ENCODE measurements at regions not wholly inside any gene's neighbourhood (a gene's known extent, or its start where the extent isn't known, plus 50 kb on each side); places are given as distances from the start of the nearest gene placed in this dataset.

GRCh38 chr3:124158168-124158881 is 166.4 kb upstream of the ROPN1 start:
- H3K36me3 ChIP-seq (ENCODE audit: insufficient read depth): no peaks in the 10 kb centered on the region
- H3K4me1 ChIP-seq (ENCODE audit: insufficient read depth): no peaks in the 10 kb centered on the region
- 59% methylated on average over 5 of the region's 5 CpGs for WGBS
- H3K4me3 ChIP-seq (ENCODE audit: low read depth, low read length): no peak overlapping the region
- DNase-seq (ENCODE audit: extremely low spot score): no peak
- H3K27ac ChIP-seq (ENCODE audit: low read depth): no peak overlapping the region

- 92% methylated on average over 2 of the region's 2 CpGs for WGBS
- DNase-seq (ENCODE audit: extremely low spot score): no peak
- Histone ChIP-seq H3K4me1 (ENCODE audit: insufficient read depth) (no peaks in the 10 kb centered on the region), H3K4me3 (ENCODE audit: low read depth, low read length) (no peak overlapping the region), H3K36me3 (ENCODE audit: insufficient read depth) (no peaks in the 10 kb centered on the region), H3K27ac (ENCODE audit: low read depth) (no peak overlapping the region)
These were observed 169.5 kb upstream of the ROPN1 start for GRCh38 chr3:124161448-124161847.

GRCh38 chr3:124163689-124164088 is 171.8 kb upstream of the ROPN1 start:
- Histone ChIP-seq H3K4me3 (ENCODE audit: low read depth, low read length) (no peak overlapping the region), H3K4me1 (ENCODE audit: insufficient read depth) (no peaks in the 10 kb centered on the region), H3K36me3 (ENCODE audit: insufficient read depth) (no peaks in the 10 kb centered on the region), H3K27ac (ENCODE audit: low read depth) (no peak overlapping the region)
- no peak for DNase-seq (ENCODE audit: extremely low spot score)

DNA sequence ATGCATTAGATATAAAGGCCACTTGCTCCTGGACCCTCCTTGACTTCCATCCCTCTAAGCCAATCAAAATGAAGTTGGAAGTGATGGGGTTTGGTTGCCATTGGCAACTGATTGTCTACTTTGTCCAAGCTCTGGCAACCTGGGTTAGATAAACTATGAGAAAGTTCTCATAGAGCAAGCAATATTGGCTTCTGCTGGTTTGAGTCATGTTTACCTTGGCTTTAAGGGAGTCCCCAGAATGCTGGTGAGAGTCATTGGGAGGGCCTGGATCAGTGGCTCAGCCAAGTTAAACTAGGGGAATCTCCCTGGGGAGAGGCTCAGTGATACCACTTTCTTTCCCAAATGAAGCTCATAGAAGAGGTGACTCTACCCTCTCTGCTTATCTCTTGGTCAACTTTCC is 176.3 kb upstream of the ROPN1 start:
- H3K4me1 ChIP-seq (ENCODE audit: insufficient read depth): no peaks in the 10 kb centered on the region
- H3K4me3 ChIP-seq (ENCODE audit: low read depth, low read length): no peak overlapping the region
- no peak overlapping the region for H3K27ac ChIP-seq (ENCODE audit: low read depth)
- no peaks in the 10 kb centered on the region for H3K36me3 ChIP-seq (ENCODE audit: insufficient read depth)
- DNase-seq (ENCODE audit: extremely low spot score): no peak

DNA sequence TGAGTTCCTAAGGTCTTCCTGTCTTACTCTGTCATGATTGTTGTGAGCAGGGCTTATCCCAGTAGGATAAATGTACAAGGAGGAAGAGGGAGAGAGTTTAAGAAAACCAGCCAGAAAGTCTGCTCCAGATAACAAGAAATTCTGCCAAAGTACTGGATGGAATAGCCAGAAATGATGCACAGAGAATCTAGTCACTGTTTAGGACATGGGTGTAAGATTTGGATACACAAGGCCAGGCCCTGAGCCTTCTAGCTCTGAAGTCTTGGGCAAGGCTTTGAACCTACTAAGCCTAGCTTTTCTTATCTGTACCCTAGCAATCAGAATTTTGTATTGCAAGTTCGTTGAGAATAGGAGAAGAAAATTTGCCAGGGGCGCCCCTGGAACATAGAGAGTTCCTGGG is 180.4 kb upstream of the ROPN1 start:
- H3K4me1 ChIP-seq (ENCODE audit: insufficient read depth): no peaks in the 10 kb centered on the region
- 67% methylated on average over 2 of the region's 2 CpGs for WGBS
- H3K27ac ChIP-seq (ENCODE audit: low read depth): no peak overlapping the region
- no peak for DNase-seq (ENCODE audit: extremely low spot score)
- no peak overlapping the region for H3K4me3 ChIP-seq (ENCODE audit: low read depth, low read length)
- H3K36me3 ChIP-seq (ENCODE audit: insufficient read depth): no peaks in the 10 kb centered on the region

- Histone ChIP-seq H3K4me1 (ENCODE audit: insufficient read depth) (no peaks in the 10 kb centered on the region), H3K36me3 (ENCODE audit: insufficient read depth) (no peaks in the 10 kb centered on the region)
These were observed 180.9 kb upstream of the ROPN1 start for GRCh38 chr3:124172816-124173215.

DNA sequence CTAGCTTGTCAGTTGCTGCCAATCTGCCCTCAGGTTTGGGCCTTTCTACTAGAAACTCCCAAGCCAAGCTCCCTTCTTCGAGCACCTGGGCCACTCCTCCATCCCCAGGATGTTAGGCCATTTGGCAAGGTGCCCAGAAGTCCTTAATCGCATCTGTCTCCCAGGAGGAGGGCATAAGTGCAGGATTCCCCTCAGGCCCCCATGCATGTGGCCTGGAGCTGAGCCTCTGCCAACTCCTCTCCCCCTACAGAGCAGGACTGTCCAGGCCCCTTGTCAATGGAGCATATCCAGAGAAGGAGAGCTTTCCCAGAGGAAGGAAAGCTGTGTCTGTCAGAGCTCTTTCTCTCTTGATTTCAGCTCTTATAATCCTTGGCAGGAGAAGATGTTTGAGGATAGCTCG is 182.6 kb upstream of the ROPN1 start:
- 47% methylated on average over 3 of the region's 3 CpGs for WGBS
- H3K36me3 ChIP-seq (ENCODE audit: insufficient read depth): no peaks in the 10 kb centered on the region
- no peak overlapping the region for H3K27ac ChIP-seq (ENCODE audit: low read depth)
- H3K4me3 ChIP-seq (ENCODE audit: low read depth, low read length): no peak overlapping the region
- DNase-seq (ENCODE audit: extremely low spot score): no peak
- no peaks in the 10 kb centered on the region for H3K4me1 ChIP-seq (ENCODE audit: insufficient read depth)

More at GRCh38 chr3:124172816-124173215, 180.9 kb upstream of the ROPN1 start:
- H3K27ac ChIP-seq (ENCODE audit: low read depth): no peak overlapping the region
- no peak overlapping the region for H3K4me3 ChIP-seq (ENCODE audit: low read depth, low read length)
- no peak for DNase-seq (ENCODE audit: extremely low spot score)

- Histone ChIP-seq H3K4me3 (ENCODE audit: low read depth, low read length) (no peak overlapping the region), H3K4me1 (ENCODE audit: insufficient read depth) (no peaks in the 10 kb centered on the region), H3K27ac (ENCODE audit: low read depth) (no peak overlapping the region), H3K36me3 (ENCODE audit: insufficient read depth) (no peaks in the 10 kb centered on the region)
- DNase-seq (ENCODE audit: extremely low spot score): no peak
- WGBS: 93% methylated on average over 27 of the region's 27 CpGs
These were observed 183.3 kb upstream of the ROPN1 start for GRCh38 chr3:124174910-124175874.

DNA sequence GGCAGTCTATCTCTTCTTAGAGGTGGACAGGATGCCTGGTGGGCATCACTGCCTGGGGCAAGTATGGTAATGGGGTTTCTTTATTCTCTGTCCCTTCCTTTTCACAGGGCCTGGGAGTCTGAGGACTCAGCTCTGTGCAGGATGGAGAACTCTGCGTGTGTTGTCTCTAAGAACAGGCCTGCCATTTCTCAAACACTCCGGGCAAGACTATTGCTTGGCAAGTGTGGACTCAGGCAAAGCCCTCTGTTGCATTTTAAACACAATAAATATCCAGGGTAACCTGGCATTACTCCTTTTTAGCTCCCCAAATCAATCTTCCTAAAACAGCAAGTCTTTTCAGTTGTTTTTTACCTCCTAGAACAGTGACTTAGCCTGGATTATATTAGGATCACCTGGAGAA is 185.1 kb upstream of the ROPN1 start:
- 70% methylated on average over 2 of the region's 2 CpGs for WGBS
- H3K27ac ChIP-seq (ENCODE audit: low read depth): no peak overlapping the region
- DNase-seq (ENCODE audit: extremely low spot score): no peak
- H3K4me1 ChIP-seq (ENCODE audit: insufficient read depth): no peaks in the 10 kb centered on the region
- no peaks in the 10 kb centered on the region for H3K36me3 ChIP-seq (ENCODE audit: insufficient read depth)
- H3K4me3 ChIP-seq (ENCODE audit: low read depth, low read length): no peak overlapping the region

DNA sequence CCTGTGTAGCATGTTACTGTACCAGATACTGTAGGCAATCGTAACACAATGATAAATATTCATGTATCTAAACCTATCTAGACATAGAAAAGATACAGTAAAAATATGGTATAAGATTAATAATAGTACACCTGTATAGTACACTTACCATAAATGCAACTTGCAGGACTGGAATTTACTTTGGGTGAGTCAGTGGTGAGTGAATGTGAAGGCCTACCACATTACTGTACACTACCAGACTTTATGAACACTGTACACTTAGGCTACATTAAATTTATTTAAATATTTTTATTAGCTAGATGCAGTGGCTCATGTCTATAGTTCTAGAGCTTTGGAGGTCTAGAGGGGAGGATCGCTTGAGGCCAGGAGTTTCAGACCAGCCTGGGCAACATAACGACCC is 186.6 kb upstream of the ROPN1 start:
- H3K36me3 ChIP-seq (ENCODE audit: insufficient read depth): no peaks in the 10 kb centered on the region
- H3K4me3 ChIP-seq (ENCODE audit: low read depth, low read length): no peak overlapping the region
- no peak overlapping the region for H3K27ac ChIP-seq (ENCODE audit: low read depth)
- no peak for DNase-seq (ENCODE audit: extremely low spot score)
- WGBS: 94% methylated on average over 3 of the region's 3 CpGs
- H3K4me1 ChIP-seq (ENCODE audit: insufficient read depth): no peaks in the 10 kb centered on the region

DNA sequence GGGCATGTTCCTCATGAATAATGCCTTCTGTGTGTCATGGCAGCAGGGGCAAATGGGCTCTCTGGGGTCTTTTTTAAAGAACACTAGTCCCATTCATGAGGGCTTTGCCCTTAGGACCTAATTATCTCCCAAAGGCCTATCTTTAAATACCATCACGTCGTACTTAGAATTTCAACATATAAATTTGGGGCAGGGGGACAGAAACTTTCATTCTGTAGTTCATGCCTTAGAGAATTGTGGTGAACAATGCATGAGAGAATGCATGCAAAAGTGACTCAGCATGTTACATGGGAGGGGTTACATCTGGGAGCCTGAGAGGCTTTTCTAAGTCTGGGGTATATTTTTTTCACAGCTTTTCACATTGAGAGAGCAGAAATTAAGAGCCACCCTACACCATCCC is 208.5 kb upstream of the ROPN1 start:
- Histone ChIP-seq H3K4me3 (ENCODE audit: low read depth, low read length) (no peak overlapping the region), H3K36me3 (ENCODE audit: insufficient read depth) (no peaks in the 10 kb centered on the region), H3K4me1 (ENCODE audit: insufficient read depth) (no peaks in the 10 kb centered on the region), H3K27ac (ENCODE audit: low read depth) (no peak overlapping the region)
- WGBS: 87% methylated on average over 2 of the region's 2 CpGs
- DNase-seq (ENCODE audit: extremely low spot score): no peak

DNA sequence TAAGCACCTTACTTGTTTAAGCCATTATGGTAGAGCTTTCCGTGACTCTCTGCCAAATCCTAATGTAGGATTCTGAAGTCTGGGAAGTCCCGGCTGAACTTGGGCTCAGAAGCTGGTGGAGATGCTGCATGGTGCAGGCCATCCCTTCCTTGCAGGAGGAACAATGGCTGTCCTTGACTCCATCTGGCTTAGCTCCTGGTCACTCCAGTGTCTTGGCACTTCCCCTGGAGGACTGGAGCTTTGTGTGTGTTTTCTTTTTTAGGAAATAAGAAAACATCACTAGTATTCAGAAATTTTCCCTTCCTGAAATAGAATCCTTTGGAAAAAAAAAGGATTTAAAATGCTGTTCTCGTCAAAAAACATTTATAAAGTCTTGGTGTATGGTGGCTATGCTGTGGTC is 209.3 kb upstream of the ROPN1 start:
- DNase-seq (ENCODE audit: extremely low spot score): no peak
- no peaks in the 10 kb centered on the region for H3K4me1 ChIP-seq (ENCODE audit: insufficient read depth)
- no peak overlapping the region for H3K4me3 ChIP-seq (ENCODE audit: low read depth, low read length)
- 78% methylated on average over 3 of the region's 3 CpGs for WGBS
- H3K36me3 ChIP-seq (ENCODE audit: insufficient read depth): no peaks in the 10 kb centered on the region
- H3K27ac ChIP-seq (ENCODE audit: low read depth): no peak overlapping the region

- Histone ChIP-seq H3K4me1 (ENCODE audit: insufficient read depth) (no peaks in the 10 kb centered on the region), H3K4me3 (ENCODE audit: low read depth, low read length) (no peak overlapping the region), H3K36me3 (ENCODE audit: insufficient read depth) (no peaks in the 10 kb centered on the region), H3K27ac (ENCODE audit: low read depth) (no peak overlapping the region)
- no peak for DNase-seq (ENCODE audit: extremely low spot score)
- 39% methylated on average over 2 of the region's 2 CpGs for WGBS
These were observed 209.9 kb upstream of the ROPN1 start for GRCh38 chr3:124201786-124202185.

DNA sequence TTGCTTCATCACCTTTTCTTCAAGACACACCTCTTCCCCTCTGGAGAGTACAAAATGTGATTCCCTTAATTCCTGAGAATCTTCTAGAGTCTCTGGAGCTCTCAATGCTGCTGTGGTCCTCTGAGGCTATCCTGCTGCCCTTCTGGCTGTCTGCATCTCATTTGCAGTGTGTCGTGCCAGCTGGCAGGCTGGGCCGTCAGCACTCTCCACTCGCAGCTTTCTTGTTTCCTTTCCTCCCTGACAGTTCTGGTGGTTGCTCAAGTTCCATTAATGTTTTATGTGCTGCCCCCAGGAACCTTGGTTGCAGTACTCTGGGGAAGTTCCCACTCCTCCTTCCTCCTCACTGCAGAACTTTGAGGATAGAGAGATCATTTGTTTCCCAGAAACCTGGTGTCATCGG is 210.8 kb upstream of the ROPN1 start:
- H3K27ac ChIP-seq (ENCODE audit: low read depth): no peak overlapping the region
- no peaks in the 10 kb centered on the region for H3K36me3 ChIP-seq (ENCODE audit: insufficient read depth)
- no peak overlapping the region for H3K4me3 ChIP-seq (ENCODE audit: low read depth, low read length)
- DNase-seq (ENCODE audit: extremely low spot score): peak; percentile 56
- no peaks in the 10 kb centered on the region for H3K4me1 ChIP-seq (ENCODE audit: insufficient read depth)
- 23% methylated on average over 4 of the region's 4 CpGs for WGBS

All from urinary bladder (tissue), 3 donors.